ENCODE measurements at regions not wholly inside any gene's neighbourhood (a gene's known extent, or its start where the extent isn't known, plus 50 kb on each side); places are given as distances from the start of the nearest gene placed in this dataset.

- CTCF ChIA-PET, result no interaction called here
- no peak for TF ChIP-seq EZH2 (IDR thresholded peaks at IDR 0.05; ENCODE audit: borderline replicate concordance, low read depth, low read length, poor library complexity, severe bottlenecking)
- TF ChIP-seq CTCF (conservative IDR thresholded peaks at IDR 0.05; ENCODE audit: low read depth, low read length), result no peak
- H3K27me3 ChIP-seq (replicated peaks; ENCODE audit: insufficient read depth, low read depth, low read length, poor library complexity), result no peaks in the 10 kb centered on the region
- H3K36me3 ChIP-seq (ENCODE audit: insufficient read depth, low read length, poor library complexity, severe bottlenecking), result no peaks in the 10 kb centered on the region
- no peak overlapping the region for H3K4me3 ChIP-seq (ENCODE audit: low read depth, low read length, poor library complexity, severe bottlenecking)
- no TSS peak for BruUV-seq (replicated peaks)
- no peaks in the 10 kb centered on the region for H3K4me1 ChIP-seq (ENCODE audit: insufficient read depth, low read length, poor library complexity, severe bottlenecking)
- H3K27ac ChIP-seq (ENCODE audit: low read depth, low read length, poor library complexity, severe bottlenecking), result no peak overlapping the region
- POLR2A ChIA-PET (ENCODE audit: low non-redundant PET), result interaction anchor here (0.5 kb wide), 1 partner anchor 642 kb away, joined by 3 read pairs; no protein-coding TSS in a partner anchor
- peak; percentile 2 for DNase-seq (ENCODE audit: low spot score)
- H3K9me3 ChIP-seq (ENCODE audit: low read depth, low read length, poor library complexity, severe bottlenecking), result no peaks in the 10 kb centered on the region
- intact Hi-C loops (cut with micrococcal nuclease; ENCODE audit: unreplicated experiment), result loop anchor here (2.0 to 5.0 kb wide), 2 partner anchors 318 to 498 kb away; no protein-coding TSS in a partner anchor
Measured at GRCh38 chrX:80879143-80879542, 69.5 kb upstream of the BRWD3 start.

GRCh38 chrX:80876877-80877276, 67.2 kb upstream of the BRWD3 start:
- ChIA-PET POLR2A (ENCODE audit: low non-redundant PET) (no interaction called here), CTCF (interaction anchor here (0.7 to 1.0 kb wide), 2 partner anchors 319 to 403 kb away, joined by 4 to 5 read pairs; no protein-coding TSS in a partner anchor)
- Histone ChIP-seq H3K36me3 (ENCODE audit: insufficient read depth, low read length, poor library complexity, severe bottlenecking) (no peaks in the 10 kb centered on the region), H3K9me3 (ENCODE audit: low read depth, low read length, poor library complexity, severe bottlenecking) (no peaks in the 10 kb centered on the region), H3K27me3 (replicated peaks; ENCODE audit: insufficient read depth, low read depth, low read length, poor library complexity) (no peaks in the 10 kb centered on the region), H3K4me3 (ENCODE audit: low read depth, low read length, poor library complexity, severe bottlenecking) (no peak overlapping the region), H3K27ac (ENCODE audit: low read depth, low read length, poor library complexity, severe bottlenecking) (no peak overlapping the region), H3K4me1 (ENCODE audit: insufficient read depth, low read length, poor library complexity, severe bottlenecking) (no peaks in the 10 kb centered on the region)
- peak; percentile 49 for DNase-seq (ENCODE audit: low spot score)
- no TSS peak for BruUV-seq (replicated peaks)
- no peak for TF ChIP-seq EZH2 (IDR thresholded peaks at IDR 0.05; ENCODE audit: borderline replicate concordance, low read depth, low read length, poor library complexity, severe bottlenecking)
- TF ChIP-seq CTCF (conservative IDR thresholded peaks at IDR 0.05; ENCODE audit: low read depth, low read length), result peak; percentile 58
- intact Hi-C loops (cut with micrococcal nuclease; ENCODE audit: unreplicated experiment), result loop anchor here (2.0 to 5.0 kb wide), 2 partner anchors 244 to 320 kb away; no protein-coding TSS in a partner anchor
